Astrocyte of the cerebellum (primary cell): ENCODE measurements at regions not wholly inside any gene's neighbourhood (a gene's known extent, or its start where the extent isn't known, plus 50 kb on each side); places are given as distances from the start of the nearest gene placed in this dataset.

Experiments
- DNase-seq: peaks from one replicate; pipeline ENCODE4 v3.0.0-alpha.2; 2011; ENCODE audit warnings: low read depth
- H3K4me3 ChIP-seq: 2 replicates; pipeline ENCODE4 v1.5.1; 2011; ENCODE audit warnings: mild to moderate bottlenecking, low read depth, low read length, moderate library complexity
- in situ Hi-C: cut with HindIII; loops from 2 replicates; pipeline ENCODE4 v1.10.0; 2017; ENCODE audit warnings: low sequenced_read_pairs
- TF ChIP-seq, protein P1 (sequence below): IDR thresholded peaks from 2 replicates; pipeline ENCODE4 v1.5.1; 2012; ENCODE audit warnings: low read length, low read depth, moderate library complexity, mild to moderate bottlenecking; ENCODE audit errors: missing control alignments

DNA sequence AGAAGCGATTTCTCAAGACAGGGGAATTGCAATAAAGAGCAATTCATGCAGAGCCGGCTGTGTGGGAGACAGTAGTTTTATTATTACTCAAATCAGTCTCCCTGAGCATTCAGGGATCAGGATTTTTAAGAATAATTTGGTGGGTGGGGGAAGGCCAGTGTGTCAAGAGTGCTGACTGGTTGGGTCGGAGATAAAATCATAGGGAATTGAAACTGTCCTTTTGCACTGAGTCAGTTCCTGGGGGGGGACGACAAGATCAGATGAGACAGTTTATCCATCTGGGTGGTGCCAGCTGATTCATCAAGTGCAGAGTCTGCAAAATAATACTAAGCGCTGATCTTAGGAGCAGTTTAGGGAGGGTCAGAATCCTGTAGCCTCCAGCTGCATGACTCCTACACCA, 502.4 kb downstream of the NLGN4X start:
- no peak for DNase-seq
- no peak overlapping the region for H3K4me3 ChIP-seq
- in situ Hi-C loops: no loop called here
- TF ChIP-seq, protein P1, sequence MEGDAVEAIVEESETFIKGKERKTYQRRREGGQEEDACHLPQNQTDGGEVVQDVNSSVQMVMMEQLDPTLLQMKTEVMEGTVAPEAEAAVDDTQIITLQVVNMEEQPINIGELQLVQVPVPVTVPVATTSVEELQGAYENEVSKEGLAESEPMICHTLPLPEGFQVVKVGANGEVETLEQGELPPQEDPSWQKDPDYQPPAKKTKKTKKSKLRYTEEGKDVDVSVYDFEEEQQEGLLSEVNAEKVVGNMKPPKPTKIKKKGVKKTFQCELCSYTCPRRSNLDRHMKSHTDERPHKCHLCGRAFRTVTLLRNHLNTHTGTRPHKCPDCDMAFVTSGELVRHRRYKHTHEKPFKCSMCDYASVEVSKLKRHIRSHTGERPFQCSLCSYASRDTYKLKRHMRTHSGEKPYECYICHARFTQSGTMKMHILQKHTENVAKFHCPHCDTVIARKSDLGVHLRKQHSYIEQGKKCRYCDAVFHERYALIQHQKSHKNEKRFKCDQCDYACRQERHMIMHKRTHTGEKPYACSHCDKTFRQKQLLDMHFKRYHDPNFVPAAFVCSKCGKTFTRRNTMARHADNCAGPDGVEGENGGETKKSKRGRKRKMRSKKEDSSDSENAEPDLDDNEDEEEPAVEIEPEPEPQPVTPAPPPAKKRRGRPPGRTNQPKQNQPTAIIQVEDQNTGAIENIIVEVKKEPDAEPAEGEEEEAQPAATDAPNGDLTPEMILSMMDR: no peak

DNA sequence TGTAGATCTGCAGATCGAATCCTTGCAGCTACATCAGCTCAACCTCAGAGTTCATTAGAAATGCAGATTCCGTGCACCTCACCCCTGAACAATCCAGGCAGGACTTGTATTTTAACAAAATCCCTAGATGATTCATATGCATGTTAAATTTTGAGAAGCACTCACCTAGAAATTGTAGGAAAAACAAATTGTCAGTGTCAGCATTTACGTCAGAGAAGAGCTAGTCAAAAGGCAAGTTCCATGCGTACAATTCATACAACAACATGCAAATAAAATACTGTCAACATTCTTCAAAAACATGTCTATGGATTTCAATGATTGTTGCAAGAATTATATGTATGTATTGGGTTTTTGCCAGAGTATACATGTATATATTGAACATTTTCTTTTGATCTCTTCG, 504.5 kb downstream of the NLGN4X start:
- in situ Hi-C loops: no loop called here
- TF ChIP-seq, protein P1: no peak
- DNase-seq: no peak
- no peak overlapping the region for H3K4me3 ChIP-seq

DNA sequence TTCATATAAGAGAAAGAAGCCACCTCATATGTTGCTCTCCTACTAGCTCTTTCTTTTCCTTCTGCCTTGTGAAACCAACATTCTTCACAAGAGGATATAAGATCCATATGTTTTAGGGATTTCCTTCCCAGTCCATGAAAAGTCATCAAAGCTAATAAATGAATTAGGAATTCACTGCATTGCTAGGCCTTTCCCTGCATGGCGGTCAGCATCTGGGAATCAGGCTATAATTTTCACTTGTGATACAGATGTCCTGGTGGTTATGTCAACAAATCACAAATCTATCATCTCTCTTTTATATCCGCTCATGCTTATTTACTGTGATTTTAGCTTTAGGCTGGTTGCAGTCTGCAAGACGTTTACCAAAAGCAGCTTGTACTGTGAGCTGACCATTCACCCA, 510.0 kb downstream of the NLGN4X start:
- H3K4me3 ChIP-seq: no peak overlapping the region
- TF ChIP-seq, protein P1: no peak
- in situ Hi-C loops: no loop called here
- DNase-seq: no peak

DNA sequence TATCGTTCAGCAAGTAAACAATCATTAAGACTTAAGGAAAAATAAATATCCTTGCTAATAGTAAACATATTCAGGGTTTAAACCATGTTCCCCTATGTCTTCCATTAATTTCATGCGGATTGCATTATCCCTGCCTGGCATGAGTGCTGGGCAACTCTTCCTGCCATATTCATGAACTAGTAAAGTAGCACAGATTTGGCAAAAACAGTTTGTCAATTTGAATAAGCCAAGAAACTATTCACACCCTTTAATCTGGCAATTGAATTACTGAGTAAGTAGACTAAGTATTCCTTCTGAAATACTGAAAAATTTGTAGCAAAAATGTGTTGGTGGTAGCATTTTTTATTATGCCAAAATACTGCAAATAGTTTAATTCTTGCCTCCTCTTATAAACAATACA, 512.0 kb downstream of the NLGN4X start:
- no peak for DNase-seq
- TF ChIP-seq, protein P1: no peak
- no peak overlapping the region for H3K4me3 ChIP-seq
- in situ Hi-C loops: no loop called here

DNA sequence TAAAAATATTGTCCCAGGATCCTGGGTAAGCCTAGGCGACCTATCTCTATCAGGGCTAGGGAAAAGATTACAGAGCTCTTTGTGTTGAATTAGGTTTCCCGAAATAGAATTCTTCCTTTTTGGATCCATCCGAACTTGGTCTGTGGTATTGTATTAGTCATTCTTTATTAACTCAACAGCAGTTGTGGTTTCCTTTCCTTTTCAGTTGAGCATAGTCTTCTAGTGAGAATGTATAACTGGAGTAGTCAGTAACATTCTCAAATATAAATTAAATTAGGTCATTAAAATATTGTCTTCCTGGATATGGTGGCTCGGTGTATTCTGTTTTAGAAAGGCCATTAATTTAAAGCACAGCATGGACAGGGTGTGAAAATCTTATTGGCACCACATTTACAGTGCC, 520.4 kb downstream of the NLGN4X start:
- H3K4me3 ChIP-seq: no peak overlapping the region
- in situ Hi-C loops: no loop called here
- TF ChIP-seq, protein P1: no peak
- DNase-seq: peak; percentile 31

DNA sequence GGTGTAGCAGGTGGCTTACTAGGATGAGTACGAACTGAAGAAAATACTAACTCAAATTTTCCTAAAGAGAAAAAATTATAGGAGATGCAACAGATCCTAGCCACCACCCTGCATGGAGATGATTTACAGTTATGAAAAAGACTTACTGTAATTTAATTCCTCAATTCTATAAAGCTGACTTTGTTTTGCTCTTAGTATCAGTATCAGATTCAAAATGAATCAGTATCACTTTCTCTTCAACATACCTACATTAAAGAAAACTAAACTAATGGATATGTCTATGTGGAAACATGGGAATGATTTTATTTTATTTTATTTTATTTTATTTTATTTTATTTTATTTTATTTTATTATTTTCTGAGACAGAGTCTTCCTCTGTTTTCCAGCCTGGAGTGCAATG, 525.8 kb downstream of the NLGN4X start:
- no peak for DNase-seq
- in situ Hi-C loops: no loop called here
- H3K4me3 ChIP-seq: no peak overlapping the region
- TF ChIP-seq, protein P1: no peak

DNA sequence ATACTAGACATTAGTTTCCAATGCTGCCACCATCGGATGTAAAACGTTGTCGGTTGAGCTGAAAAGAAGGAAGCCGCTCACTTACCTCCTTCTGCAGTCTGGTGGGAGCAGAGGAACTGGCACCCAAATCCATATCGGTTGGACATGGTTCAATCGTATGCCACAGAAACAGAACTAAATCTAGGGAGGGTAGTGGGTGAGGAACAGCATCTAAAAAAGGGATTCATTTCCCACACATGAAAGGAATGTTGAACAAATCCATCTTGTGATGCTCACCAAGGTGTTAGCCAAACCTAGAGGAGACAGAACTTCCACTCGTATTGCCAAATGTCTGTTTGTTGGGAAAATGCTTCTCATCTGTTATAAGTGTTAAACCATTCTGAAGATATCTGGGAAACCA, 532.7 kb downstream of the NLGN4X start:
- TF ChIP-seq, protein P1: no peak
- no peak for DNase-seq
- in situ Hi-C loops: no loop called here
- no peak overlapping the region for H3K4me3 ChIP-seq
